ENCODE measurements at regions not wholly inside any gene's neighbourhood (a gene's known extent, or its start where the extent isn't known, plus 50 kb on each side); places are given as distances from the start of the nearest gene placed in this dataset.
"Not testable (repeated sequence)": the region's sequence is repeated elsewhere in the genome, so short reads cannot be mapped to it uniquely, and the experiment has no call there.

- no peak overlapping the region for H3K4me3 ChIP-seq (ENCODE audit: low read depth, low read length)
- TF ChIP-seq CTCF (IDR thresholded peaks at IDR 0.05; ENCODE audit: control insufficient read depth, extremely low read depth, insufficient read depth): no peak
- no peak for DNase-seq (ENCODE audit: low read depth)
These were observed 1195.4 kb upstream of the LRRN3 start for GRCh38 chr7:109895536-109895935.

GRCh38 chr7:109901926-109902325 lies 1189.0 kb upstream of the LRRN3 start:
- no peak for DNase-seq (ENCODE audit: low read depth)
- TF ChIP-seq CTCF (IDR thresholded peaks at IDR 0.05; ENCODE audit: control insufficient read depth, extremely low read depth, insufficient read depth): no peak
- no peak overlapping the region for H3K4me3 ChIP-seq (ENCODE audit: low read depth, low read length)

GRCh38 chr7:109905368-109906065 lies 1185.4 kb upstream of the LRRN3 start:
- DNase-seq (ENCODE audit: low read depth); H3K4me3 ChIP-seq (ENCODE audit: low read depth, low read length): not testable (repeated sequence)

GRCh38 chr7:109915670-109916069 lies 1175.3 kb upstream of the LRRN3 start:
- DNase-seq (ENCODE audit: low read depth): no peak
- no peak for TF ChIP-seq CTCF (IDR thresholded peaks at IDR 0.05; ENCODE audit: control insufficient read depth, extremely low read depth, insufficient read depth)
- H3K4me3 ChIP-seq (ENCODE audit: low read depth, low read length): no peak overlapping the region

- TF ChIP-seq CTCF (IDR thresholded peaks at IDR 0.05; ENCODE audit: control insufficient read depth, extremely low read depth, insufficient read depth): no peak
- no peak for DNase-seq (ENCODE audit: low read depth)
These were observed 1164.2 kb upstream of the LRRN3 start for GRCh38 chr7:109926738-109927137.

GRCh38 chr7:109930049-109930448 lies 1160.9 kb upstream of the LRRN3 start:
- no peak for DNase-seq (ENCODE audit: low read depth)
- H3K4me3 ChIP-seq (ENCODE audit: low read depth, low read length): no peak overlapping the region
- no peak for TF ChIP-seq CTCF (IDR thresholded peaks at IDR 0.05; ENCODE audit: control insufficient read depth, extremely low read depth, insufficient read depth)

More at GRCh38 chr7:109926738-109927137, 1164.2 kb upstream of the LRRN3 start:
- H3K4me3 ChIP-seq (ENCODE audit: low read depth, low read length): no peak overlapping the region

- DNase-seq (ENCODE audit: low read depth): no peak
- H3K4me3 ChIP-seq (ENCODE audit: low read depth, low read length): no peak overlapping the region
- no peak for TF ChIP-seq CTCF (IDR thresholded peaks at IDR 0.05; ENCODE audit: control insufficient read depth, extremely low read depth, insufficient read depth)
These were observed 1151.7 kb upstream of the LRRN3 start for GRCh38 chr7:109939207-109939606.
